Cardiac muscle cell (in vitro differentiated cells and primary cell): ENCODE measurements at regions not wholly inside any gene's neighbourhood (a gene's known extent, or its start where the extent isn't known, plus 50 kb on each side); places are given as distances from the start of the nearest gene placed in this dataset.
"Not testable (repeated sequence)": the region's sequence is repeated elsewhere in the genome, so short reads cannot be mapped to it uniquely, and the experiment has no call there.

Source experiments
- DNase-seq, 2 donors: peaks; one replicate each; pipeline versions ENCODE4 v3.0.0 to v3.0.0-alpha.2; 2010 to 2017; ENCODE audit warnings: low read depth in 1 of 2, low spot score in 1 of 2
- H3K27ac ChIP-seq: fragments of 200-600 bp; sonication (generic); 2 replicates; pipeline ENCODE4 v1.5.1; 2016
- H3K27me3 ChIP-seq: fragments of 200-600 bp; sonication (generic); 2 replicates; pipeline ENCODE4 v1.6.0; 2016; ENCODE audit warnings: control low read depth
- H3K36me3 ChIP-seq: fragments of 200-600 bp; sonication (generic); 2 replicates; pipeline ENCODE4 v1.5.1; 2016; ENCODE audit warnings: control low read depth
- H3K4me1 ChIP-seq: fragments of 200-600 bp; sonication (generic); 2 replicates; pipeline ENCODE4 v1.8.1; 2017; ENCODE audit warnings: low read depth, mild to moderate bottlenecking, mixed run types
- H3K4me3 ChIP-seq: fragments of 200-600 bp; sonication (generic); 2 replicates; pipeline ENCODE4 v1.5.1; 2016; ENCODE audit warnings: mild to moderate bottlenecking
- H3K9me3 ChIP-seq: fragments of 200-600 bp; sonication (generic); 2 replicates; pipeline ENCODE4 v1.5.1; 2017; ENCODE audit warnings: low read depth, mild to moderate bottlenecking, control low read depth
- TF ChIP-seq, protein P1 (sequence below): IDR thresholded peaks from 2 replicates; pipeline ENCODE4 v1.5.1; 2012; ENCODE audit warnings: low read depth, mild to moderate bottlenecking, low read length

DNA sequence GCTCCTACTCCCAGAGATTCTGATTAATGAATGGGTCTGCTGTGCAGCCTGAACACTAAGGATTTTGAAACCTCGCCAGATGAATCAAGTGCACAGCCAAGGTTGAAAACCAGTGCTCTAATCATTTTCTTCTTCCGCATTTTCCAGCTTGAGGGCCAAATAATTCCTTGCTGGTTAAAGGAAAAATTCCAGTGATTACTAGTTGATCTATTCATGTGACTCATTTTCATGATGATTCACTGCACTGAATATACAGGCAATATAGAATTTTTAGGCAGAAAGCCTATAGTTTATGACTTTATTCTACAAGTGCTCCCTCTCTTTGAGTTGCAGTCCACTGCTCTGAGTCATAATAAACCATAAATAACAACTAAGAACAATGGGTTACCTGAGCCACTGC, 80.6 kb upstream of the PROKR2 start:
- no peak overlapping the region for H3K27ac ChIP-seq
- no peak overlapping the region for H3K4me3 ChIP-seq
- TF ChIP-seq, protein P1, sequence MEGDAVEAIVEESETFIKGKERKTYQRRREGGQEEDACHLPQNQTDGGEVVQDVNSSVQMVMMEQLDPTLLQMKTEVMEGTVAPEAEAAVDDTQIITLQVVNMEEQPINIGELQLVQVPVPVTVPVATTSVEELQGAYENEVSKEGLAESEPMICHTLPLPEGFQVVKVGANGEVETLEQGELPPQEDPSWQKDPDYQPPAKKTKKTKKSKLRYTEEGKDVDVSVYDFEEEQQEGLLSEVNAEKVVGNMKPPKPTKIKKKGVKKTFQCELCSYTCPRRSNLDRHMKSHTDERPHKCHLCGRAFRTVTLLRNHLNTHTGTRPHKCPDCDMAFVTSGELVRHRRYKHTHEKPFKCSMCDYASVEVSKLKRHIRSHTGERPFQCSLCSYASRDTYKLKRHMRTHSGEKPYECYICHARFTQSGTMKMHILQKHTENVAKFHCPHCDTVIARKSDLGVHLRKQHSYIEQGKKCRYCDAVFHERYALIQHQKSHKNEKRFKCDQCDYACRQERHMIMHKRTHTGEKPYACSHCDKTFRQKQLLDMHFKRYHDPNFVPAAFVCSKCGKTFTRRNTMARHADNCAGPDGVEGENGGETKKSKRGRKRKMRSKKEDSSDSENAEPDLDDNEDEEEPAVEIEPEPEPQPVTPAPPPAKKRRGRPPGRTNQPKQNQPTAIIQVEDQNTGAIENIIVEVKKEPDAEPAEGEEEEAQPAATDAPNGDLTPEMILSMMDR = no peak
- peak in 1 of 2 donors; percentile 6 for DNase-seq
- H3K4me1 ChIP-seq = no peaks in the 10 kb centered on the region
- no peaks in the 10 kb centered on the region for H3K9me3 ChIP-seq
- no peaks in the 10 kb centered on the region for H3K36me3 ChIP-seq
- no peaks in the 10 kb centered on the region for H3K27me3 ChIP-seq

DNA sequence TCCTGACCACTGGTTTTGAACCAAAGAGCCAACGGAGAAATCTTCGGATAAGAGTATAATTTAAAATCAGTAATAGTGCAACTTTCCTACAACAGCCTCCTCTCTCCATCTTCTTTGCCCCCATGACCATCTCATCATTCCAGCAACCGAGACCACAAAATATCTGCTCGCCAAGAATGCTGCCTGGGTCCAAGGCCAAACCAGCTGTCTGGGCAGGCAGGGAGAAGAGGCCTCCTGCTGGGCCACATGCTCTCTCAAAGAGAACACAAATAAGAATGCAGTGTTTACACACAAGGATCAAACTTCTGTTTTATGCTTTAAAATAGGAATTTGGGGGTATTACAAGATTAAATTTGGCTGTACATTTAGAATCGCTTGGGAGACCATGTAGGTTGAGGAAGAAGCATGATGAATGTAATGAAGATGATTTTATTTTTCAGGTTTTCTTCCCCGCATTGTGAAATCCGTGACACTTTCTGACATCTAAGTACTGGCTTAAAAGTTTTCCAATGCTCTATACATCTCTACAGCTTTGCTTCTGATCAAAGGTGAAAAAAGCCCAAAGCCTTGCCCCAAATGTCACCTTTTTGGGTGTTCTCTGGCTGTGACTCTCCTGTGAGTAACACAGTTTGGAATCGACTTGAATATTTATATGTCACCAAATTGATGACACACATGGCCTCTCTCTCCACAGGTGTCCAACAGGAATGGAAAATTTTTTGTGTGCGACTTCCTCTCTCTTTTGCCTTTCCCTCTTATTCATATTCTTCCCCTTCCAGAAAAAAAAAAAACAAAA, 79.4 kb upstream of the PROKR2 start:
- H3K36me3 ChIP-seq = no peaks in the 10 kb centered on the region
- H3K27me3 ChIP-seq = no peaks in the 10 kb centered on the region
- no peak for DNase-seq
- TF ChIP-seq, protein P1 = no peak
- H3K4me3 ChIP-seq = no peak overlapping the region
- no peaks in the 10 kb centered on the region for H3K4me1 ChIP-seq
- H3K9me3 ChIP-seq = no peaks in the 10 kb centered on the region
- no peak overlapping the region for H3K27ac ChIP-seq

DNA sequence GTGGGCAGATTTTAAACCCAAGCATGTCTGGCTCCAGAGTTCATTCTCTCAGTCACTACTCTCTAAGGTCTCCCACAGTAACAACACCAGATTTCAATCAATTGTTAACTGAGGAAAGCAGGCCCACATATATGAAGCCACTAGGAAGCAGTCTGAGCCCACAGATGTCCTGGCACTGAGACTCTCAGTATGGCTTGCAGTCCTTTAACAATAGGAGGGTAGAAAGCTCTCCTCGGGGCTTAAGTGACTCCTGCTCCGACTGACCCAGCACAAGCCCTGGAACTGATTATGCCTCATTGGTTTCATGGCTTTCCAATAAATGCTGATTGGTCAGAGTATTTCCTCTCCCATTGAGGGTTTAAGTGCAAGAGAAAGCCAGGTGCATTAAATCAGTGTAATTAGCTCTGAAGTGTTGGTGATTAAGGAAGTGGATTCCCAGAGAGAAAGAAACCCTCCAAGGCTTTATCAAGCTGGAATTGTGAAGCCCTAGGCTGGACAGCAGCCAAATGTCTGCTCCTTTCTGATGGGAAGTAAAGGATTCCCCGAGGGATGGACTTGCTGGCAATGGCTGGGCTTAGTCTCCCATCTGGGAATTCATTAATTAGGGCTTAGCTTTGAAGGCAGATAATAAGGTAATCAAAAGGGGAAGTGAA, 76.6 kb upstream of the PROKR2 start:
- no peak overlapping the region for H3K4me3 ChIP-seq
- H3K4me1 ChIP-seq = no peaks in the 10 kb centered on the region
- TF ChIP-seq, protein P1 = no peak
- DNase-seq = peak in 1 of 2 donors; percentile 3
- H3K9me3 ChIP-seq = no peaks in the 10 kb centered on the region
- no peak overlapping the region for H3K27ac ChIP-seq
- no peaks in the 10 kb centered on the region for H3K27me3 ChIP-seq
- H3K36me3 ChIP-seq = no peaks in the 10 kb centered on the region

DNA sequence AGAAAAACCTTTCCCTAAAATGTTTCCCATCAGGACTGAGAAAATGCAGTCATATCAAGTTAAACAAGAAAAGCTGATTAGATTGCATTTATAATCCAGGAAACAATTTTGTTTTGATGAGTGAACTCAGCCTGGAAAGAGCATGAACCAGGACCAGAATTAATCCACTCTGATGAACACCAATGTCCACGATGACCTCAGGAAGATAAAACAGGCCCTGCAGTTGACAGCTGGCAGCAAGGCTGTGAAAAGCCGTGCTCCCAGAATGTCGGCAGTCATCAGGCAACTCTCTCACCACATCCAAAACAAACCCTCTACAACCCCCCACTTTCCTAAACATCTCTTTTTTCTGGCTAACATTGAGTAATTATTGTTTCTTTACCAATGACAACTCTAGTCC, 74.0 kb upstream of the PROKR2 start:
- Histone ChIP-seq H3K36me3 (no peaks in the 10 kb centered on the region), H3K27me3 (no peaks in the 10 kb centered on the region), H3K27ac (no peak overlapping the region), H3K4me3 (no peak overlapping the region), H3K9me3 (no peaks in the 10 kb centered on the region), H3K4me1 (no peaks in the 10 kb centered on the region)
- DNase-seq = no peak
- TF ChIP-seq, protein P1 = no peak

DNA sequence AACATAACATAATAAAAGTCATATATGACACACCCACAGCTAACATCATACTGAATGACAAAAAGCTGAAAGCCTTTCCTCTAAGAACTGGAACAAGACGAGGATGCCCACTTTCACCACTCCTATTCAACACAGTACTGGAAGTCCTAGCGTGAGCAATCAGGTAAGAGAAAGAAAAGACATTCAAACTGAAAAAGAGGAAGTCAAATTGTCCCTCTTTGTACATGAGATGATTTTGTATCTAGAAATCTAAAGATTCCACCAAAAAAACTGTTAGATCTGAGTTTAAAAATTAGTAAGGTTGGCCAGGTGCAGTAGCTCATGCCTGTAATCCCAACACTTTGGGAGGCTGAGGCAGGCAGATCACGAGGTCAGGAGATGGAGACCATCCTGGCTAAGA, 70.1 kb upstream of the PROKR2 start:
- H3K27ac ChIP-seq, H3K4me3 ChIP-seq, H3K4me1 ChIP-seq, H3K36me3 ChIP-seq, H3K9me3 ChIP-seq, H3K27me3 ChIP-seq, DNase-seq: not testable (repeated sequence)

DNA sequence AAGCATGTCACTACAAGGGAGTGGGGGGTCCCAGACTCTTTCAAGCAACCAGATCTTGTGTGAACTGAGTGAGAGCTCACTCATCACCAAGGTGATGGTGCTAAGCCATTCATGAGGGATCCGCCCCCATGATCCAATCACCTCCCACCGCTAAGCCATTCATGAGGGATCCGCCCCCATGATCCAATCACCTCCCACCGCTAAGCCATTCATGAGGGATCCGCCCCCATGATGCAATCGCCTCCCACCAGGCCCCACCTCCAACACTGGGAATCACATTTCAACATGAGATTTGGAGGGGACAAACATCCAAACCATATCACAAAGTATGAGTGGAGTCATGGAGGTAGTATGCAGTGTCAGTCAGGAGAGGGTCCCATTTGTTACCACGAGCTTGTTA, 64.8 kb upstream of the PROKR2 start:
- H3K9me3 ChIP-seq, H3K27ac ChIP-seq, DNase-seq, H3K36me3 ChIP-seq, H3K4me3 ChIP-seq, H3K4me1 ChIP-seq, H3K27me3 ChIP-seq: not testable (repeated sequence)
